ENCODE measurements at regions not wholly inside any gene's neighbourhood (a gene's known extent, or its start where the extent isn't known, plus 50 kb on each side); places are given as distances from the start of the nearest gene placed in this dataset.

GRCh38 chrX:38987198-38987651 is 186.0 kb downstream of the MID1IP1 start:
- H3K4me3 ChIP-seq (ENCODE audit: low read depth, low read length): no peak overlapping the region

GRCh38 chrX:38988301-38988700 is 187.0 kb downstream of the MID1IP1 start:
- DNase-seq (ENCODE audit: low read depth): no peak
- Histone ChIP-seq H3K36me3 (ENCODE audit: control insufficient read depth, insufficient read depth, low read length) (no peaks in the 10 kb centered on the region), H3K4me3 (ENCODE audit: low read depth, low read length) (no peak overlapping the region), H3K27me3 (ENCODE audit: control insufficient read depth, insufficient read depth, low read length) (no peaks in the 10 kb centered on the region)
- TF ChIP-seq CTCF (IDR thresholded peaks at IDR 0.05; ENCODE audit: insufficient read depth, low read length, poor library complexity, severe bottlenecking): no peak

More at GRCh38 chrX:38987198-38987651, 186.0 kb downstream of the MID1IP1 start:
- Histone ChIP-seq H3K27me3 (ENCODE audit: control insufficient read depth, insufficient read depth, low read length) (no peaks in the 10 kb centered on the region), H3K36me3 (ENCODE audit: control insufficient read depth, insufficient read depth, low read length) (no peaks in the 10 kb centered on the region)
- no peak for DNase-seq (ENCODE audit: low read depth)
- TF ChIP-seq CTCF (IDR thresholded peaks at IDR 0.05; ENCODE audit: insufficient read depth, low read length, poor library complexity, severe bottlenecking): no peak

GRCh38 chrX:38989076-38989475 is 187.8 kb downstream of the MID1IP1 start:
- no peak for DNase-seq (ENCODE audit: low read depth)
- H3K4me3 ChIP-seq (ENCODE audit: low read depth, low read length): no peak overlapping the region
- H3K27me3 ChIP-seq (ENCODE audit: control insufficient read depth, insufficient read depth, low read length): no peaks in the 10 kb centered on the region
- no peaks in the 10 kb centered on the region for H3K36me3 ChIP-seq (ENCODE audit: control insufficient read depth, insufficient read depth, low read length)
- TF ChIP-seq CTCF (IDR thresholded peaks at IDR 0.05; ENCODE audit: insufficient read depth, low read length, poor library complexity, severe bottlenecking): no peak

GRCh38 chrX:38991656-38992440 is 190.6 kb downstream of the MID1IP1 start:
- DNase-seq (ENCODE audit: low read depth): no peak

GRCh38 chrX:38992441-38993096 is 191.3 kb downstream of the MID1IP1 start:
- Histone ChIP-seq H3K4me3 (ENCODE audit: low read depth, low read length) (no peak overlapping the region), H3K27me3 (ENCODE audit: control insufficient read depth, insufficient read depth, low read length) (no peaks in the 10 kb centered on the region), H3K36me3 (ENCODE audit: control insufficient read depth, insufficient read depth, low read length) (no peaks in the 10 kb centered on the region)
- DNase-seq (ENCODE audit: low read depth): no peak
- no peak for TF ChIP-seq CTCF (IDR thresholded peaks at IDR 0.05; ENCODE audit: insufficient read depth, low read length, poor library complexity, severe bottlenecking)

More at GRCh38 chrX:38991656-38992440, 190.6 kb downstream of the MID1IP1 start:
- TF ChIP-seq CTCF (IDR thresholded peaks at IDR 0.05; ENCODE audit: insufficient read depth, low read length, poor library complexity, severe bottlenecking): no peak
- H3K27me3 ChIP-seq (ENCODE audit: control insufficient read depth, insufficient read depth, low read length): no peaks in the 10 kb centered on the region
- no peak overlapping the region for H3K4me3 ChIP-seq (ENCODE audit: low read depth, low read length)
- H3K36me3 ChIP-seq (ENCODE audit: control insufficient read depth, insufficient read depth, low read length): no peaks in the 10 kb centered on the region
